Sigmoid colon (tissue), 4 donors: ENCODE measurements at regions not wholly inside any gene's neighbourhood (a gene's known extent, or its start where the extent isn't known, plus 50 kb on each side); places are given as distances from the start of the nearest gene placed in this dataset.

ENCODE experiments used
- CTCF ChIP-seq, 4 experiments: fragments of 450-650 bp in 3 of 4; fragments of 200-600 bp in 1 of 4; IDR thresholded peaks; one replicate each; pipeline ENCODE4 v1.5.1; 2016 to 2019; ENCODE audit warnings: antibody characterized with exemption in 4 of 4, mild to moderate bottlenecking in 3 of 4, moderate library complexity in 2 of 4
- EP300 ChIP-seq, 4 donors: sonication (generic); formaldehyde crosslinking; IDR thresholded peaks; one replicate each; pipeline ENCODE4 v1.6.1; 2017; ENCODE audit warnings: antibody characterized with exemption in 4 of 4
- POLR2A ChIP-seq, 2 donors: fragments of 450-650 bp; IDR thresholded peaks; one replicate each; pipeline ENCODE4 v1.6.1; 2016; ENCODE audit warnings: antibody characterized with exemption in 2 of 2, mild to moderate bottlenecking in 2 of 2, moderate library complexity in 2 of 2
- POLR2AphosphoS5 ChIP-seq, 4 donors: sonication (generic); formaldehyde crosslinking; IDR thresholded peaks; one replicate each; pipeline ENCODE4 v1.6.1; 2017; ENCODE audit warnings: antibody characterized with exemption in 4 of 4

GRCh38 chr1:195766709-195767108, 841.5 kb downstream of the KCNT2 start:
- no peak for TF ChIP-seq CTCF (IDR thresholded peaks at IDR 0.05)
- no peak for TF ChIP-seq POLR2AphosphoS5 (IDR thresholded peaks at IDR 0.05)
- no peak for TF ChIP-seq POLR2A (IDR thresholded peaks at IDR 0.05)
- no peak for TF ChIP-seq EP300 (IDR thresholded peaks at IDR 0.05)
